HG03571 (cell line): ENCODE measurements at regions not wholly inside any gene's neighbourhood (a gene's known extent, or its start where the extent isn't known, plus 50 kb on each side); places are given as distances from the start of the nearest gene placed in this dataset.
"Not testable (repeated sequence)": the region's sequence is repeated elsewhere in the genome, so short reads cannot be mapped to it uniquely, and the experiment has no call there.

Experiments used
- ATAC-seq: cut with Tn5 transposase; IDR thresholded peaks from one replicate; pipeline ENCODE4 v1.9.1; 2021; ENCODE audit not compliant: unreplicated experiment

DNA sequence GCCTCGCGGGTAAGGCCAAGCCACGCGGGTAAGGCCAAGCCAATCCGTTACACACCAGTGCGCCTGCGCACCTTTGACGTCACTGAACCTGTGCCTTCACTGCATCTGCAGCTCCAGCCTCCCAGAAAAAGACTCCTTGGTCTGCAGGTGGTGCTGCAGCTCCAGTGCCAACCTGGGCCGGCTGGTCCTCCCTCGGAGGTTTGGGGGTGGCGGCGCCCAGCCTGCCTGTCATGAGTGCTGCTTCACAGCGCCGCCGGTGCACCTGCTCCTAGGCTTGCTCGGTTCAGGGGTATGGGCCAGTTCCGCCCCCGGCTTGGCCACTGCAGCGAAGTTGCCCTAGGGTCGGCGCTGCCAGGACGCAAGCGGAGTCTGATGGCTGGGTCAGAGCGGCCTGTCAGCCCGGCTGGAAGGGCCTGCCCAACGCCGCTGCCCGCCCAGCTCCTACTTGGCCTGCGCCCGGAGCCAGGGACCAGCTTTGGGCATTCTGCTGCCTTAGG, 146.6 kb downstream of the USP22 start:
- no peak for ATAC-seq

DNA sequence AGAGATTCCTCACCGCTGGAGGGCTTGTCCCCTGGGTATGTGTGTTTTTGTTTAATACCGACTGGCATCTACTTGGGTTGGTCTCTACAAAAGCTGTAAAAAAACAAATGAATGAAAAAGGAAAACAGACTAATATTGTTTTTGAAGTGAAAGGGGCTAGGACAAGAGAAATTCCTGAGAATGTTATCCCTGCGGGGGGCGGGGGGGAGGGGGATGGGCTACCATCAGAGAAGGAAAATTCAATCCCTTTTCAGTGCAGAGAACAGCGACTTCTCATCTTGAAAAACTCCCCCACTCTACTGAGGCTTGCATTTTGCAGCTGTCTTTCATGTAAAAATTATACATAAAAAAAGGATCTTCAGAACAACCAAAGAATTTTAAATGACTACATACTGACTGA, 144.1 kb downstream of the USP22 start:
- not testable (repeated sequence) for ATAC-seq

DNA sequence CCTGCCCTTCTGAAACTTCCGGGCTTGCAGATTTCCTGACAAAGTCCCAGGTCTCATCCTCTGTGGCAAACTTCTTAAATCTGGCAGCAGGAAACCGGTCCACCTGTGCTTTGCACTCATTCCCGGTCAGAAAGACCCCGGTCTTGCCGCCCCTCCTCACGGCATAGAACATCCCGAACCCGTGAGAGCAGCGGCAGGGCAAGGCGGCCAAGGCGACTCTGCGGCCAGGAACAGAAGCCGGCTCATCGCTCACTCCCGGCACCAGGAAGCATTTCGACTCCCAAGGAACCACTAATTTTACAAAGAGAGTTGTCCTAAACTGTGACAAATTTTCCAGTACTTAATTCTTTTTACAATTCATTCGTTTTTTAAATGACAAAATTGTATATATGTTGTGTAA, 140.3 kb downstream of the USP22 start:
- ATAC-seq = not testable (repeated sequence)

DNA sequence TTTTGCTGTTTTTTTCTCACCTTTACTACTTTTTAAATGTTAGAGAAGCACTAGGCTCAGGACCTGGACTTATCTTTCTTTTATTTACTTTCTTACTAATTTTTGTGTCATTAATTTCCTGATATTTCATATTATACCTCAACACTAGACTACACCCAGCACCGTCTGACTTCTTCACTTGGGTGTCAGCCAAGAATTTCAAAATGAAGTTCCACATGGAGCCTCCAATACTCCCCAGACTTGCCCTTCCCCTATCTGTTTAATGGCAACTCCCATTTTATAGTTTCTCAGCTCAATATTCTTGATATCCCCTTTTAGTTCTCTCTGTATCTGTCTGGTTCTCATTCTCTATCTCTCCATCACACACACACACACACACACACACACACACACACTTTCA, 139.3 kb downstream of the USP22 start:
- not testable (repeated sequence) for ATAC-seq

DNA sequence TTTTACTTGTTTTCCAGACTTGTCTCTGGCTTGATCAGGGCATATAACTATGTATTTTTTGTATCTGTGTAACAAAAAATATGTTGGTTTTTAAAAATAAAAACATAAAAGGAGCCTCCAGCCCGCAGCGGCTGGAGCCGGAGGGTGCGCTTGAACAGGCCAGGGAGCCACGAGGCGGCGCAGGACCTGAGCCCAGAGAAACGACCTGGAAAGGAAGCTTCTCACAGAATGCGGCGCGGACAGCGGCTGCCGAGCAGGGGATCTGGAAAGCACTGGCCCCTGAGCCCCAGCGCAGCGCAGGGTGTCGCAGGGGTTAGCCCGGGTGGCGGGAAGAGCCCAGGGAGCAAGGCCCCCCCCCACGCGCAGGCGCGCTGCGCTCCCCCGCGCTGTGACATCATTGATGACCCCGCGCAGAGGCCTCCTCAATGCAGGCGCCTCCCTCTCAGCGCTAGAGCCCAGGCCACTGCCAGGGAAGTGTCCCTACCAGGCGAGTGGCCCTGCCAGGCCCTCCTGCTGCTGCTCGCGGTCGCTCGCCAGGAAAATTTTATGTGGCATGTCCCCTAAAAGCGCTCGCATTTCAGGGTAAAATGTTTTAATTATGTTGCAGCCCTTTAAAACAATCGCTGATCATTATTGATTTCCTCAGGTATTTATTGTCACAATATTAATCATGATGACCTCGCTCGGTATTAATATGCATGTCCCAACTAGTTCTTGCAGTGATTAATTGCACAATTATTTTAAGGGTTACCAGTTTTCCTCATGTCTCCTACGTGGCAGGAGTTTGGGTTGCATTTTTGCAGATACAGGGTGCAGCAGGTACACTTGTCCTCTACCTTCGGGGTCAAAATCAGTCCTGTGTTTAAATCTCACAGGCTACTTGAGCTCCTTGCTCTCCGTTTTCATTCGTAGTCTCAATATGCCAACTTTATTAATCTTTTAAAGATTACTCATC, 134.2 kb downstream of the USP22 start:
- ATAC-seq = peak; percentile 89

DNA sequence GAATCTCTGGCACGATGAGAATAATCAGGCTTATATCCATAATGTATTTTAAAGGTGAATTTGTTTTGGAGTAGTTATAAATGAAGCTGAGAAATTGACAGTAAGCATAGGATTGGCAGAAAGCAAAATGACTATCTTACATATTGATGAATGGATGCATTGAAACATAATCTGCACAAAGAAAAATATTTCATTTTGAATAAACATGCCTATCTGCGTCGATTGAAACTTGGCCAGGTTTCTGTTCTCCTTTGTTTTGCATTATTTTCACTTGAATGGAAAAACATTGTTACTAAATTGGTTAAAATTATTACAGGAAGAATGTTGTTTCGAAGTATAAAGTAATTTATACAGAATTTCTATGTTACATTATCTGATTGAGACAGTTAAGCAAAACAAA, 128.2 kb downstream of the USP22 start:
- ATAC-seq = no peak

DNA sequence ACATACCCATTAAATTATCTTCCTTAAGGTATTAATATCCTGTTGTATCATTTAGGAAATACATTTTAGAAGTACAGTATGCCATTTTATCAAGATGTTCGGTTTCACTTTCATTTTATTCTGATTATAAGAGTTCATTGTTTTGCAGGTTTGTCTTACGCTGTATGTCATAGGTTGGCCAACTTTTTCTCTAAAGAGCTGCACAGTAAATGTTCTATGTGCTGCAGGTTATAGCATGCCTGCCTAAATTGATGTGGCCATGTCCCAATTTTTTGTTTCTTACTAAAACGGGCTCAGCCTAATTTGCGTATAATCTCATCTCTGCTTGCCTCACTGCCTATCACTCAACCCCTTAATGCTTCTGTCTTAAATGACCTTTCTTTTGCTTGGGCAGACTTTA, 126.4 kb downstream of the USP22 start:
- ATAC-seq = no peak

DNA sequence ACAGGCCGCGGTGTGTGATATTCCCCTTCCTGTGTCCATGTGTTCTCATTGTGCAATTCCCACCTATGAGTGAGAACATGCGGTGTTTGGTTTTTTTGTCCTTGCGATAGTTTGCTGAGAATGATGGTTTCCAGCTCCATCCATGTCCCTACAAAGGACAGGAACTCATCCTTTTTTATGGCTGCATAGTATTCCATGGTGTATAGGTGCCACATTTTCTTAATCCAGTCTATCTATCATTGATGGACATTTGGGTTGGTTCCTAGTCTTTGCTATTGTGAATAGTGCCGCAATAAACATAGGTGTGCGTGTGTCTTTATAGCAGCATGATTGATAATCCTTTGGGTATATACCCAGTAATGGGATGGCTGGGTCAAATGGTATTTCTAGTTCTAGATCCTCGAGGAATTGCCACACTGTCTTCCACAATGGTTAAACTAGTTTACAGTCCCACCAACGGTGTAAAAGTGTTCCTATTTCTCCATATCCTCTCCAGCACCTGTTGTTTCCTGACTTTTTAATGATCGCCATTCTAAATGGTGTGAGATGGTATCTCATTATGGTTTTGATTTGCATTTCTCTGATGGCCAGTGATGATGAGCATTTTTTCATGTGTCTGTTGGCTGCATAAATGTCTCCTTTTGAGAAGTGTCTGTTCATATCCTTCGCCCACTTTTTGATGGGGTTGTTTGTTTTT, 125.1 kb downstream of the USP22 start:
- not testable (repeated sequence) for ATAC-seq

DNA sequence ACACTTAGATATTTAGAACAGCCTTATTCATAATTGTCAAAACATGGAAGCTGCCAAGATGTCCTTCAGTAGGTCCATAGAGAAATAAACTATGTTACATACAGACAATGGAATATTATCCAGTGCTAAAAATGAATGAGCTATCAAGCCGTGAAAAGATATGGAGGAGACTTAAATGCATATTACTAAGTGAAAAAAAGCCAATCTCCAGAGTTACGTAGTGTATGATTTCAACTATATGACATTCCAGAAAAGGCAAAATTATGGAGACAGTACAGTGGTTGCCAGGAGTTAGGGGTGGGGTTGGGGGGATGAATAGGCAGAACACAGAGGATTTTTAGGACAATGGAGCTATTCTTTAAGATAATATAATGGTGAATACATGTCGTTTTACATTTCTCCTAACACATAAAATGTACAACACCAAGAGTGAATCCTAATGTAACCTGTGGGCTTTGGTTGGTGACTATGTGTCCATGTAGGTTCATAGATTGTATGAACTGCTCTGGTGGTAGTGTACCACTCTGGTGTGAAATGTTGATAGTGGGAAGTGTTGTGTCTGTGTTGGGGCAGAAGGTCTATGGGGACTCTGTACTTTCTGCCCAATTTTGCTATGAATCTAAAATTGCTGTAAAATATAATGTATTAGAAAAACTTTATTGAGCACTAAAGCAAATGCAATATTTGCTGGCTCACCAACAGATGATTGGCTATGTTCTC, 122.6 kb downstream of the USP22 start:
- no peak for ATAC-seq

DNA sequence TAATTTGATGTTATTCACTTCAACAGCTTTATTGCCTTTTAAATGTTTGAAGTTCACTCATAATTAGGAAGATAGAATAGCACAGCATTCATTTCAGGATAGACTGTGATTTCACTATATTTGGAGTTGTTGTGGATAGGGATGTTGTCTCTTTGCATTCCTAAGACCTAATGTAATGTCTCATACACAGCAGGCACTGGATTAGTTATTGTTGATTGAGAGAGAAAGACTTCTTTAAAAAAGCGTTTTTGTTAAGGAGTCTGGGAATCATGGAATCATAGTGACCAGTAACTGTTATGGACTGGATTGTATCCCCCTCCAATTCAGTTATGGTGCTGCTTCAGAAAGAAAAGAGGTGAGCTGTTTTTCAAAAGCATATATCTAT, 122.0 kb downstream of the USP22 start:
- no peak for ATAC-seq

DNA sequence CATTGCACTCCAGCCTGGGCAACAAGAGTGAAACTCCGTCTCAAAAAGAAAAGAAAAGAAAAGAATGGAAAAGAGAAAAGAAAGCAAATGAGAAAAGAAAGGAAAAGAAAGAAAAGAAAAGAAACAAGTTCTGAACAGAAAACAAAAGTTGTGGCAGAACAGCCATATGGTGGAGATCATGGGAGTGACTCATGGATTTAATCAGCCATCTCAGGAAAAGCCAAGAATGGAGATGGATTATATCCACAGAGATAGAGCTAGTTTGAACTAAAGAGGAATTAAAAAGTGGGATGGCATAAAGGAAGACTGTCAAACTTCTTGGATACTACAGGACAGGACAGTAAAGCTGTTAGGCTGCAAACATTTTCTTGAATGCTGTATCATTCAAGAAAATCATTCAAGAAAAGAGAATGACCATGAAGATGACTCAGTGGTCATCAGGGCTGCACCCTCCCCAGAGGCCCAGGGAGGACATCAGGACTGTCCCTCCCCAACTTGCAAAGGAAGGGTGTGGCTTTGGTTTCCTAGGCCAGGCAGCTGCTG, 120.6 kb downstream of the USP22 start:
- no peak for ATAC-seq

DNA sequence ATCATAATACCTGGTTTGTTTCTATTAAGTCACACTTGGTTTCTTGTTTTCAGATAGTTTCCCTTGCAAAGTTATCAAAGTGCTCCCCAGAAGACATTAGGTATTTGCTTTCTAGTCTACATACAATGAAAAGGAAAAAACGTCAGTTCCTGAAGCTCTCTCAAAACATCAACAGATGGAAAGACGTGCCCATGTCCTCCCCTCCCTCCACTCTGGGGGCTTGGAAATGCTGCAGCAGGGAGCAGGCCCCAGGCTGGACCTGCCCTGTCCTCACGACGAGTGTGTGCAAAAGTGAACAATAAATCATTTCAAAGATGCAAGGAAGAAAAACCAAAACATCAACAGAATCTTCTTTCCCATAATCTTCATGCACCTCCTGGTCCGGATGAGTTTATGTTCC, 118.5 kb downstream of the USP22 start:
- ATAC-seq = no peak

DNA sequence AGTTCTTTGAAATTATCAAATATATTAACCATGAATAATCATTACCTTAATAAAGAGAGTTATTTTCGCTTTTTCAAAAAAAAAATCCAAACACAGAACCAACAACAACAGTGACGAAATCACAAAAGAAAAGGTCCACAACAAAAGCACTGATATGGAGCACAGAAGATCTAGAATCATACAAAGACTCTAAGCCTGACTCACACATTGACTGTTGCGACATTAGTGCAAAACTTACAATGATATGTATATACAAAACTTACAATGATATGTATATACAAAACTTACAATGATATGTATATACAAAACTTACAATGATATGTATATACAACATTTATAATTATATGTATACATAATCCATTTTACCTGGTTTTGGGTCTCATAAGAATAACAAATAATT, 117.7 kb downstream of the USP22 start:
- no peak for ATAC-seq

DNA sequence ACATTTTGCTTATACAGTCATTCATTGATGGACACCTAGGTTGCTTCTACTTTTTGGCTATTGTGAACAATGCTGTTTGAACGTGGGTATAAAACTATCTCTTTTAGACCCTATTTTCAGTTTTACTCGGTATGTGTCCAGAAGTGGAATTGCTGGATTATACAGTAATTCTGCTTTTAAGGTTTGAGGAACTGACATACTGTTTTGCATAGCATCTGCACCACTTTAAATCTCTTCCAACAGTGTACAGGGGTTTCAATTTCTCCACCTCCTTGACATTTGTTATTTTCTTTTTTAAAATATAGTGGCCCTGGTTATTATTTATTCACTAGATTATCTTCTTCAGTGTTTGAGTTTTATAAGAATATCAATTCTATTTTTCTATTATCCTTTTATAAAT, 116.9 kb downstream of the USP22 start:
- ATAC-seq = no peak

DNA sequence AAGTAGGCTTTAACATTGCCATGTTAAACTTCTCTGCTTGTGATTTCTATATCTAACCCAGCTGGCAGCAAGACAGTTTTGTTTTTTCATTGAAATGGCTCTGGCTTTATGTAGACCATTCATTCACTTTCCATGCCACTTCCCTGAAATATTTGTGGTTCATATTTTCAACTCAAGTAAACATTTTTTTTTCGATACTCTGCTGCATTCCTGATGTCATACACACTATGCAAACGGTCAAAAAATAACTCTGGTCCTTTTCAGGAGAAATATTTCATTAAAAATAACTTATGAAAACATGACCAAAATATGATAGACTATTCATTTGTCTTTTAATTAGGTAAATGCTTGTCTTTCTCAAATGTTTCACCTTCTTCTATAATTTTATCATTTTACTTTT, 116.3 kb downstream of the USP22 start:
- ATAC-seq = no peak

DNA sequence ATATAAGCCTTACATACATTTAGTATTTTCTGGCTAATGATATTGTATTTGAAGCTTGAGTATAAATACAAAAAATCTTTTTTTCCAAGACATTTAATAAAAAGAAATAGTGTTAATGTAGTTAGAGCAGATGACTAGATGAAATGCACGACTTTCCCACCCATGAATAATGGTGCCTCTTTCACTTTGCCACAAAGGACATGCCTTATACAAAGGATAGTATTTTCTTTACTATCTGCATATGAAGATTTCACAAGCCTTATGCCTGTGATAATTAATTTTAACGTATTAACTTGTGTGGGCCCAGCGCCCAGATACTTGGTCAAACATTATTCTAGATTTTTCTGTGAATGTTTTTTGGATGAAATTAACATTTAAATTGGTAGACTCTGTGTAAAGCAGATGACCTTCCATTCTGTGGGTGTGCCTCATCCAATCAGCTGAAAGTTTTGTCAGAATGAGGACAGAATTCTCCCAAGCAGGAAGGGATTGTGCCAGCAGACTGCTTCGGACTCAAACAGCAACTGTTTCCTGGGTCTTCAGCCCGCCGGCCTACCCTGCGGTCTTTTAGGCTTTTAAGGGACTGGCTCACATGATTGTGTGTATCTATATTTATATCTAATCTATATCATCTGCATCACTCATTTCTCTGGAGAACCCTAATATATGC, 115.4 kb downstream of the USP22 start:
- no peak for ATAC-seq

DNA sequence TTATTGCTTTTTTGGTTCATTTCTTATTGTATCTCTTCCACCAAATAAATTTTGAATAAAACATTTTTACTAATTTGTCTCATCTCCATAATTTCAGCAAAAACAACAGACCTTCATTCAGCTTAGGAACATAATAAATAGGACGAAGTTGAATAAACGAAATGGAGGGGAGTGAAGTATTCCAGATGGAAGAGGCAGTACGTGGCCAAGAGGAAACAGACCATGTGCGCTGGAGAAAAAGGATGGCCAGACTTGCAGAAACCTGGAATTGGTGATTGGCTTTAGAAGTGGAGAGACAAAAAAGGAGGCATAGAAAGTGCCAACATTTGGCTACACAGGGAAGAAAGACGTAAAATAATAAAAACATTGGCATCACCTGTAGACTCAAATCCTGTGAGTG, 113.5 kb downstream of the USP22 start:
- no peak for ATAC-seq

DNA sequence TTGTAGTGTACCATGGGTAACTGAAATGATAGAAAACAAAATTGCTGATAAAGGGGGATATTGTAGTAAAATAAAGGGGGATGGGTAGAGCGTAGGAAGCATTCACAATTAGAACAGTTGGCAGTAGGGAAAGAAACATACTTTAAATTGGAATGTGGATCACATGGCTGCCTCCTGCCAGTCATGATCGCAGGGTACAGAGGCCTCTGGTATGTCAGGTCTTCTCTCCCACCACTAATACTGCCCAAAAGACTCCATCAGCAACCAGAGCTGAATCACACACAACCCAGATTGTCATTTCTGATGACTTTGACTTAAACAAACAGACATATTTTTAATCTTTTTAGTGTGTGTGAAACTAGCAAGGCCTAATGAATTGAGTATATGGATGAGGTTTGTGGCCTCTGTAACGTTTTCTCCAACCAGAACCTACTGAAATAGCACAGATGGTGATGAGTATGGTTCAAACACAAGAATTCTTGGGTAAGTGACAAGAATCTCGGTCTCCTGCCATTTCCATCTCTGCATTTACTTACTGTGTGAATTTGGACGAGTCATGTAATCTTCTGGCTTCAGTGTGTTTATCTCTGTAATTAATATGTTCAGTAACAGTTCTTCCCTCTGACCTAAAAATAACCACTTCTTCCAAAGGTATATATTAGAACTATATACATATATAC, 112.6 kb downstream of the USP22 start:
- ATAC-seq = no peak

DNA sequence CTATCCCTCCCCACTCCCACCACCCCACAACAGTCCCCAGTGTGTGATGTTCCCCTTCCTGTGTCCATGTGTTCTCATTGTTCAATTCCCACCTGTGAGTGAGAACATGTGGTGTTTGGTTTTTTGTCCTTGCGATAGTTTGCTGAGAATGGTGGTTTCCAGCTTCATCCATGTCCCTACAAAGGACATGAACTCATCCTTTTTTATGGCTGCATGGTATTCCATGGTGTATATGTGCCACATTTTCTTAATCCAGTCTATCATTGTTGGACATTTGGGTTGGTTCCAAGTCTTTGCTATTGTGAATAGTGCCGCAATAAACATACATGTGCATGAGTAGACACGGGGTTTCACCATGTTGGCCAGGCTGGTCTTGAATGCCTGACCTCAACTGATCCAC, 109.8 kb downstream of the USP22 start:
- not testable (repeated sequence) for ATAC-seq

DNA sequence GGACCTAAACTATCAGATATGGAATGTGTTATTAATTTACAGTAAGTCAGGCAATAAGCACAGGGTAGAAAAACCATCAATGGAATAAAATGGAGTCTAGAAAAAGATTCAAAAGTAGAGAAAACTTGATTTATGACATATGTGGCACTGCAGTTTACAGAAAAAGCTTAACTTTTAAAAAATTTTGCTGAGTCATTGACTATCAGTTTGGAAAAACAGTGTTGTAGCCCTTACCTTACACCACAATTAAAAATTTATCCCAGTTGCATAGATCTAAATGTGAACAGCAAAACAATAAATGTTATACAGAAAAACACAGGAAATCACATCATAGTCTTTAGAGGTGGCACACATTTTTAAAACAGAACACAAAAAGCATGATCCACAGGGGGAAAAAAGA, 108.5 kb downstream of the USP22 start:
- ATAC-seq = no peak
